PC-9 (cell line): ENCODE measurements at regions not wholly inside any gene's neighbourhood (a gene's known extent, or its start where the extent isn't known, plus 50 kb on each side); places are given as distances from the start of the nearest gene placed in this dataset.

ENCODE experiments used
- EZH2 ChIP-seq: fragments of 200-600 bp; sonication (generic); IDR thresholded peaks from 2 replicates; pipeline ENCODE4 v1.8.0; 2017; ENCODE audit warnings: antibody characterized with exemption, low read depth
- TF ChIP-seq, protein P1 (sequence below): fragments of 200-600 bp; sonication (generic); conservative IDR thresholded peaks from 2 replicates; pipeline ENCODE4 v1.6.1; 2017; ENCODE audit warnings: mixed run types, antibody characterized with exemption, mild to moderate bottlenecking, moderate library complexity

- TF ChIP-seq, protein P1, sequence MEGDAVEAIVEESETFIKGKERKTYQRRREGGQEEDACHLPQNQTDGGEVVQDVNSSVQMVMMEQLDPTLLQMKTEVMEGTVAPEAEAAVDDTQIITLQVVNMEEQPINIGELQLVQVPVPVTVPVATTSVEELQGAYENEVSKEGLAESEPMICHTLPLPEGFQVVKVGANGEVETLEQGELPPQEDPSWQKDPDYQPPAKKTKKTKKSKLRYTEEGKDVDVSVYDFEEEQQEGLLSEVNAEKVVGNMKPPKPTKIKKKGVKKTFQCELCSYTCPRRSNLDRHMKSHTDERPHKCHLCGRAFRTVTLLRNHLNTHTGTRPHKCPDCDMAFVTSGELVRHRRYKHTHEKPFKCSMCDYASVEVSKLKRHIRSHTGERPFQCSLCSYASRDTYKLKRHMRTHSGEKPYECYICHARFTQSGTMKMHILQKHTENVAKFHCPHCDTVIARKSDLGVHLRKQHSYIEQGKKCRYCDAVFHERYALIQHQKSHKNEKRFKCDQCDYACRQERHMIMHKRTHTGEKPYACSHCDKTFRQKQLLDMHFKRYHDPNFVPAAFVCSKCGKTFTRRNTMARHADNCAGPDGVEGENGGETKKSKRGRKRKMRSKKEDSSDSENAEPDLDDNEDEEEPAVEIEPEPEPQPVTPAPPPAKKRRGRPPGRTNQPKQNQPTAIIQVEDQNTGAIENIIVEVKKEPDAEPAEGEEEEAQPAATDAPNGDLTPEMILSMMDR, result no peak
- no peak for TF ChIP-seq EZH2
Observed at GRCh38 chr10:29730458-29730857, 95.7 kb upstream of the SVIL start.
